HG02885 (cell line): ENCODE measurements at regions not wholly inside any gene's neighbourhood (a gene's known extent, or its start where the extent isn't known, plus 50 kb on each side); places are given as distances from the start of the nearest gene placed in this dataset.

ENCODE experiments used
- ATAC-seq: cut with Tn5 transposase; IDR thresholded peaks from one replicate; pipeline ENCODE4 v1.9.1; 2021; ENCODE audit warnings: mild to moderate bottlenecking; ENCODE audit not compliant: unreplicated experiment, poor library complexity

DNA sequence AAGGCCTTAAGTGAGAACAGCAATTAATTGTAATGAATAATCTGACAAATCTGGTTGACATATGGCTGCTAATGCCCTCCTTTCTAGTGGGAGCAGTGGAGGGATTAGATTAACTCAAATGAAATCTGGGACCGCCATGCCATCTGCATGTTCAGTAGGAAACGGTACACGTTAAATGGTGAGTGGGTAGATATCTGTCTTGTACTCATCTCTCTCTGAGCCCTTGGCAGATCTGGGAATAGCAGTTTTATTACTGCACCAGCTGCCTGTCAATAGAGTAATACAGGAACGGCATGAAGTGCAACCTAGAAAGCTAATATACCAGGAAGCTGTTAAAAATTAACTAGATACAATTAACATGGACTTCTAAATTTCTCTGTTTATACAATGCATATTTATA is 258.8 kb downstream of the GPD2 start:
- ATAC-seq: no peak

DNA sequence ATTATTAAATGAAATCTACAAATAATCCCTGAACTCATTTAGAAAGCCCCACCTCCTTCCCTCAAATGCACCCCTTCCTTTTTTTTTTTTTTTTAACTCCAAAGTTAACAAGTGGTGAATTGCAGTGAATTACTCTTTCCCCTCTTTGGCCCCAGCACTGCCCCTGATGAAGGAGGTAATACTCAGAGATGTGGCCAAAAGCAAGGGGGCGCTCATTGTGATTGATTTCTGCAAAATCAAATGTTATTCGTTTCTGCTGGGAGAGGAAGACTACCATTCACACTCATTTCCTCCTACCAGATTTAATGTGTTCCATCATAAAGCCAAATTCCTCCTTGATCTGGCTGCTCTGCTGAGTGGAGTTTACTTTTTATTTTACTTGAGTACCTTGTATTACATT is 259.4 kb downstream of the GPD2 start:
- ATAC-seq: no peak

DNA sequence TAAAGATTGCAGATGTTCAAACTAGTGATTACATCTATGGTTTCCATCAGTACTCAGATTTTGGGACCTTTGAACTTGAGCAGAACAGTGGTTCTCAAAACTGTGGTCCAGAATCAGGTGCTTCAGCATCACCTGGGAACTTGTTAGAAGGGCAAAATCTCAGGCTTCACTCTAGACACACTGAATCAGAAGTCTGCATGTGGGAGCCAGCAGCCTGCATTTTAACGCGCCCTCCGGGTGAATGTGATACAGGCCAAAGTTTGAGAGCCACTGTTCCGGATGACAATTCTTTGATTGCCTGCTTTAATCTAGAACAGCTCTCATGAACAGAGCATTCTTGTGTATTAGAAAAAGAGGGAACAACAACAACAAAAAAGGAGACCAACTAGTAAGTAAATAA is 261.7 kb downstream of the GPD2 start:
- ATAC-seq: no peak

DNA sequence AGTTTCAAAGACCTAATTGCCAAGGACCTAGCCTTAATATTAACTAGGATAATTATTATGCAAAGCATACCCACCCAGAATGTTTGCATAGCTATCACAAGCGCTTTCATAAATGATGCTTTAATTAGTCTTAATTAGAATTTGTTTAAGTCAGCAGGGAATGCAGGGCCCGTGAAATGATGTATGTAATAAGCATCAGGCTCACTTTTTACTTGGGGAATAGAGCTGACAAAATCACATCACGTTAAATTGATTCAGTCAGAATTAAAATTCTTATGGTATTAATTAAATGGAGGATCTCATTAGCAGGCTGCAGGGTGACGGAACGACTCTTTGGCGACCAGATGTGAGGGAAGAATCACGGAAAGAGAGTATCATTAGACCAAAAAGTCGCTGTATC is 264.5 kb downstream of the GPD2 start:
- ATAC-seq: no peak

DNA sequence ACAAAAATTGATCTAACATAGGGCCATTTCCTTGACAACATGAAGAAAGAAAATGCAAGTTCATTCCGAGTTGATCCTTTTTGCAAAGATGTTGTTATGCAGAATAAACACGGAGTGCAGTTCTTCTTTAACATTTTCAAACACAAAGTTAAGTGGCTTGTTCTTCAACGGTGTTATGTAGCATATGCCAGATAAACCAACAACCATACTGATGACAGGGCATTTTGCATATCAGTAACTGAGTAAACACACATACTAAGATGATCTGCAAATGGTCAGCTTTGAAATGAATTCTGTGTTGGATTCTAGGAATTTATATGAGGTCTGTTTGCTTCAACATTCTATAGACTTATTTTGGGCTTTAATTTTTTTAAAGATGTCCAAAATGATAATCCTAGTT is 266.4 kb downstream of the GPD2 start:
- ATAC-seq: no peak

DNA sequence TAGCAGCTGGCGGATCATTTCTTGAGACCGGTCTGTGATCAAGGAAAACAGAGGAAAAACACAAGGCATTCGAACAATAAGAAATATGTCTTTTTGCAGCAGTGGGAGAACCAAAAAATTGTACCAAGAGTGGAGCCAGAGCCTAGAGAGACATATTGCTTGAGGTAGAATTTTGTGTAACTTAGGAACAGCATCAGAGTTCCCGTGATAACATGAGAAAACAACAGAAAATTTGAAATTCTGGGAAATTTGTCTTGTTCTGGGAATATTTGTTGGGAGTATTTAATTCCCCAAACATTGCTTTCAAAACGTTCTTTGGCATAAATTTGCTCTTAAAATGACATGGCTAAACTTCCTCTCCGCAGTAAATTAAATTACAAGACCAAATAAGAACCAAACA is 267.5 kb downstream of the GPD2 start:
- no peak for ATAC-seq

DNA sequence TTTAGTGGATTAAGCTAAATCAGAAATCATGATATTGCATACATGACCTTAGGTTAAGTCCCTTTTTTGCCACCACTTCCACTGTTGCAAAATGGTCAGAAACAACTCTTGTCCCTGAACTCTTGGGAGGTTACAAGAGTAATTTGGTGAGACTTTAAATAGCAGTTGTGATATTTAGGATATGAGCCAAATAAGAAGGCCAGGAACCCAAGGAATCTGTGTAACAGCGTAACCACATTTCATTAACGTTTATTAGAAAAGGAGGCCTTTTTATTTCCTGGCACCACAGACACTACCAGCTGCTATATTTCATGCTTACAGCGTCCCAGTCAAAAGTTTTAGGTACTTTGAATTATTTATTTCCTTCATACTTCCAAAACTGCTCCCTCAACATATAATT is 268.0 kb downstream of the GPD2 start:
- no peak for ATAC-seq

DNA sequence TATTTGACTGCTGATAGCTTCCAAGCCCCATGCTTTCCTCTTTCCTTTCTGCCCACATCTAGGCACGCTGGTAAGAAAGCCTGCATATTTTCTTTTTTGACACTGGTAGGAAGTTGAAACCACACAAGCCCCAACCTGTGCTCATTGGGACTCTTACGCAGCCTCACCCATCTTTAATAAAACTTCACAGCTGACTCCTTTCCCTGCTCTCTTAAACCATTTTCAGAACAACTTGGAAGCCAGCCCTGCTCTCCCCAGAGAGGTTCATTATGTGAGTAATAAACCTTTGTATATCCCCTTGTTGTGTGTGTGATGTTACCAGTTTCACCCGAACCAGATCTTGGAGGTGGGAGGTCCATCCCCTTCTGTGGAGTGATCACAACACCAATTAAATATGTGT is 268.4 kb downstream of the GPD2 start:
- no peak for ATAC-seq

DNA sequence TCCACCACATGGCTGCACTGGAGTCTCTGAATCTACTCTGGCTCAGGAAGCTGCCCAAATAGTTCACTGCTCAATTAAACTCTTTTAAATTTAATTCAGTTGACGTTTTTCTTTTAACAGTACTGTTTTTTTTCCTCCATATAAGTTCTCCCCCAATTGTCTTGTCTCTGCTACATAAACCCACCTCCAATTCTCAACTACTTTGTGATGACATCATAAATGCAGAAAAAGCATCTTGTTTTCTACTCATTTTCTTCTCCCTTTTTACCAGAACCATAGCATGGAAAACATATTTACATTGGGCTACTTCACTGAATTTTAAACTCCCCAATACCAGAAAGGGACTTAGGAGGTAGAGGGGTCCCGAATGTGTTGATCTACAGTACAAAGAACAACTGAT is 270.4 kb downstream of the GPD2 start:
- ATAC-seq: no peak

DNA sequence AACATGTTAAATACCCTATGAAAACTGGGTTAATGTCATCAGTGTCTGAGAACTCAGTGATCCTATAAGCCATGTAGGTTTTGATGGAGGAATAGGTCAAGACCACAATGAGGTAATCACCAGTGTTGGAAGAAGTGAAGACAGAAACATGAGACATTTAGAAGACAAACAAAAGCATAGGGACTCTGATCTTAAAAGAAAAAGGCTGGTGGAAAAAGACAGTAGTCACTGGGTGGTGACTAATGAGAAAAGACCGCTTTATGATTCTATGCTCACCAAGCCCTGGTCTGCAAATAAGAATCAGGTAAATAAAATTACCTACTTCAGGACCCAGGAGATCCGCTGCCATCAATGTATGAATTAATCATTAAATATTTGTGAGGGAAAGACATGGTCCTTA is 271.9 kb downstream of the GPD2 start:
- no peak for ATAC-seq

DNA sequence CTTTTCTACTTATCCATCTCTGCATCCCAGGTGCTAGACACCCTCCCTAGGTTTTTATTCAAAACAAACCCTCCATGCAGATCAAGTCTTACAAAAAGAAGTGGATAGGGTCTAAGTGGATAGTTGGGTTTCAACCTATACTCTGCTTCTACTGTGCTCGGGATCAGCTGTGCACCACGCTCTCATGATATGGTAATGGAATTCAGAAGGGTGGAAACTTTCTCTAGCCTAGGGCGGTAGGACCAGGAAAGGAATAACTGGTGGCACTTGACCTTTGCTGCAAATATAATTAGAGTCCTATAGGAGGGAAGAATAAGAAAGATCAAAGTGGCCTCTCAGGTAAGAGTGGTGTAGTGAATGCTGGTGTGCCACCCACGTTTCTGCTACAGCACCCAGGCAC is 272.9 kb downstream of the GPD2 start:
- ATAC-seq: no peak

DNA sequence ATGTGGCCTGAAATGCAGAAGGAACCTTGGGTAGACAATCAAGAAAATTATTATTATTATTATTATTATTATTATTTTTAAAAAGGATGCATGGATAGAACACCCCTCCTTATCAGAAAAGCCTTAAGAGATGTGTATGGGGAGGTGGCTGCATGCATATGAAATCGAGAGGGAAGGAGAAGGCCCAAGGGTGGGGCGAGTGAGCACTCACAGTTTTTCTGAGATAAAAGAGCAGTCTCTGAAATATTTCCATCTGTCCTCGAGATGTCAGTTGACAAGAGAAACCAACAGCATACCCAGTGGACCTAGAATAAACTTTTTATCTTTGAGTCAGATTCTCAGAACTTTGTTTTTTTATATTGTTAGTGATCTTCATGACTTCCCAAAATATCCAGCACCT is 282.9 kb downstream of the GPD2 start:
- ATAC-seq: no peak

DNA sequence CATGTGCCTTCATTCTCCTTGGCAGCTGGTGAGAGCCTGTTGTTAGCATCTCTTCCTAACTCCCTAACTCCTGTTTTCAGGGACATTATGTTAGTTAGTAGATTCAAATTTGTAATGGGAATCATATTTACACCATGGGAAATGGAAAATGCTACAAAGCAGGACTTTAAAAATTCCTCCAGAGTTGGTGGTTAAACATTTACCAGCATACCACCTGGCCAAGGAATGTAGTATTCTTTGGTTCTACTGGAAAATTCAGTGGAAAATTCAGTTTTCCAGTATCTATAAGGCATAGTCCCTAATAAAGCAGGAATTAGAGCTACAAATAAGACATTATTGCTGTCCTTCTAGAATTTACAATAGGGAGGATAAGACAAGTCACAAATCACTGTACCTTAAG is 291.7 kb downstream of the GPD2 start:
- no peak for ATAC-seq

DNA sequence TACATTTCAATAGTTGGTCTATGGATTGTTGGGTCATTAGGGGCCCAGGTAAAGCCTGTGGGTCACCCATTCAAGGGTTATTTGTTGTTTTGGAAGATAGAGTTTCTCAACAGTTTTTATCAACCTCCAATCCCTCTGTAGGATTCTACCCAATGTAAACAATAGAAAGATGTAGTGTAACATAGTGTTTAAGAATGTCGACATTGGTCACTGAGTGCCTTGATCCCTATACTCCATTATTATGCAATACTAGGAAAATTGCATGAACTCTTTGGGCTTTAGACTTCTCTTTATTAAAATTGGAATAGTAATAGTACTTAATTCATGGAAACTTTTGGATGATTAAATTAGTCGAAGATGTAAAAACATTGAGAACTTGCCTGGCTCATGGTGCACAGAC is 292.1 kb downstream of the GPD2 start:
- no peak for ATAC-seq

DNA sequence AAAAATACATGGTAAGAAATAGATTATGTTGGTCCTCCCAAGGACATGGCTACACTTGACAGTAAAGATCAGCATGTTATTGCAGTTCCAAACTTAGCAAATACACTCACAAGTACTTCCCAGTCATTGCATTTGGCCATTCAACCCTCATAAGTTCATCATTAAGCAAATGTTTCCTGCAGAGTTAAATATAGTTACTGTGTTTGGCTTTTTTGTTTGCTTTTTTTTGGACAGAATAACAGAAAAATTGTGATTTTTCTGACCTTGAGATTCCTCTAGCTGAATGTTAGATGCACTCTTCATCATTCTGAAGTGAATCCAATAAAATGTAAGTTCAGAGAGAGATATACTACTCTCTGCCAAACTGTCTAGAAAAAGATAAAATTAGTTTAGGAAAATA is 295.3 kb downstream of the GPD2 start:
- no peak for ATAC-seq

DNA sequence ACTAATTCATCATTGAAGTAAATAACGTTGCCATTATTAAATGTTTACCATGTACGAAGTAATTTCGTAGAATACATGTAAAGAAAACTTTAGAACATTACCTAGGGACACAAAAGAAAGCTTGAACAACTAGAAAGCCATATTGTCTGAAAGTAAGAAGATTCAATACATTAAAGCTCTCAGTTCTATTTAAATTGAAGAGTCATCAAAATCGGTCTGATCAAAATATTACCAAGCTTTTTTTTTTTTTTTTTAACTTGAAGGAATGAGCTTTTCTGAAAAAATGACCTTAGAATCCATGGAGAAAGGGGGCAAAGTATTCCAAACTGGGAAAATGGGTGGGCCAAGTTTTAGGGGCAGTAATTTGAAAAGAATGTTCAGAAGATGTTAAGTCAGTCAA is 300.8 kb downstream of the GPD2 start:
- ATAC-seq: no peak

DNA sequence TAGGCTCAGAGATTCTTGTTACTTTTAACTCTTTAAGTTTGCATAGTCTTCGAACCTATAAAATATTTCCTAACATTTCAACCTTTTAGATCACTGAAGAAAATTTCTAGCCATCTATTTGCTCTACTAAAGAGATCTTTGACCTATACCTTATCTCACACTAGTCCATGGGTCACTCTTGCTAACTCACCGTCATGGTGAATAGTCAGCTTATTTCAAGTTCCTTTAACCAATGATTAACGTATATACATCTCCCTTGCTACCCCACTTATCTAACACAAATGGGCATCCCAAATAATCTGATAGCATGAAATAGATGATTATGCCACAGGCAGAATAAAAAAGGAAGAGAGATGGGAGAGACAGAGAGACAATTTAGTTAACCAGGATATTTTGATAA is 303.1 kb downstream of the GPD2 start:
- ATAC-seq: no peak

DNA sequence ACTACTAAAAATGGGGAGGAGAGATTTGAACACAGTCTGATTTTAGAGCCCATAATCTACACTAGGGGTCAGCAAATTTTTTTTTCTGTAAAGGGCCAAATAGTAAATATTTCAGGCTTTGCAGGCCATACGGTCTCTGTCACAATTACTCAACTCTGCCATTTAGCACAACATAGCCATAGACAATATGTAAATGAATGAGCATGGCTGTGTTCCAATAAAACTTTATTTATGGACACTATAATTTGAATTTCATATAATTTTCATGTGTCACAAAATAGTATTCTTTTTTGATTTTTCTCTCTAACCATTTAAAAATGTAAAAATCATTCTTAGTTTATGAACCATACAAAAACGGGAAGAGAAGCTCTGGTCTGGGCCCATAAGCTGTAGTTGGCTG is 309.4 kb downstream of the GPD2 start:
- ATAC-seq: no peak

DNA sequence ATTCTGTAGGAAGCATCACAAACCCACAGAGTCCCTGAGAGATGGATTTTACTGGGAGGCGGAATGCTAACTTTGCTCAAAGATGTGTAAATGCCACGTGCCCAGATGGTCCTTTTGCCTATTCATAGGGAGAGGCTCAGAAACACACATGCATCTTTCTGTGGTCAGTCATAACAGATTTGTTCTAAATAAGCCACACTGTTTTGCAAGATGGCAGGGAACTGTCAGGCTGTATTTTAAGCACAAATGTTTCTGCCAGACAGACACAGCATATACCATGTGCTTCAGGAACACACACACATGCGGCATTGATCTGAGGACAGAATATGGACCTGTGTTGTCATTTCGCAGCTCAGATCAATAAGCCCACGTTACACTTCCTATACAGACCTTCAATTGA is 312.0 kb downstream of the GPD2 start:
- no peak for ATAC-seq

DNA sequence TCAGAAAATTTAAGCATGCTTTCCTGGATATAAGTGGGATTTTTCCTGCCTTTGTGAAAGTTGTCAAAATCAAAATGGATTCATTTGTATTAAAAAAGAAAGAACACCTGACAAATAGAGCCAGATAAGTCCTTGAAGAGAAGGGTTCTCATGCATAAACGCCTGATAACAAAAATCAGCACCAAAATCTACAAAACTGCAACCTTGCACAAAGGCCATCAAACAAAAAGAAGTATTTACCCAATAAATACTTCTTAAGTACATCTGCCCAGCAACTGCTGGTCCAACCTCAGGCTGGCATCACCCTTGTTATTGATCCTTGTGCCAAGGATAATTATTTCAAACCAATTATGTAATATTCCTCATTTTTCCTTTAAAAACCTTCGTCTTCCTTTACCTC is 315.9 kb downstream of the GPD2 start:
- ATAC-seq: no peak

DNA sequence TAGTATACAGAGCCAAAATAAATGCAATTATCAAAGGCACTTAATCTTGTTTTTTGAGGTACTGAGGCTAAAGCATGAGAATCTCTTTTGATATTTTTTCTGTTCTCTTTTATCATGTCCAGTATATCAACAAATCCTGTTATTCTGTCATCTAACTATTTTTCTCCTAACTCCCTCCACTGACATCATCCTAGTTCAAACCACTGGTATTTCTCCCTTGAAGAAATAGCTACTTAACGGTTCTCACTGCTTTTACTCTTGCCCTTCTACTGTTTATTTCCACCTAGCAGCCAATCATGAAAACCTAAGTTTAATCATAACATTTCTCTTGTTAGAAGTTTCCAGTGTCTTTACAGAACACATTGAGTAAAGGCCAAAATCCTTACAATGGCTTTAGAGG is 317.6 kb downstream of the GPD2 start:
- ATAC-seq: no peak

DNA sequence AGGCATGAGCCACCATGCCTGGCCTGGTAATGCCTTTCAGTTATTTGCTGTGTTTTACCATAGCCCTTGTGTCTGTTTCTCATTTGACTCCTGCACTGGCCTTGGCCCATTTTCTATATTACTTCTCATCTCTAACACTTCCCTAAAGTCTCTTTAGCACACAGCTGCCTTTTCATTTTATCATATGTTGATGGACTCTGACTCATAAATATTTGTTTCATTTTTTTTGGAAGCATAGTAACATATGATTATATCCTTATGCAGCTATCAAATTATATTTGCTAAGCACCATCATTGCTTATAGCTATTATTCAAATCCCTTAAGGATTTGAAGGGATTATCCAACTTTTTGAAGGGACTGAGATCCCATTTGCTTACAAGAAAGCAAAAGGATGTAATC is 320.3 kb downstream of the GPD2 start:
- no peak for ATAC-seq

DNA sequence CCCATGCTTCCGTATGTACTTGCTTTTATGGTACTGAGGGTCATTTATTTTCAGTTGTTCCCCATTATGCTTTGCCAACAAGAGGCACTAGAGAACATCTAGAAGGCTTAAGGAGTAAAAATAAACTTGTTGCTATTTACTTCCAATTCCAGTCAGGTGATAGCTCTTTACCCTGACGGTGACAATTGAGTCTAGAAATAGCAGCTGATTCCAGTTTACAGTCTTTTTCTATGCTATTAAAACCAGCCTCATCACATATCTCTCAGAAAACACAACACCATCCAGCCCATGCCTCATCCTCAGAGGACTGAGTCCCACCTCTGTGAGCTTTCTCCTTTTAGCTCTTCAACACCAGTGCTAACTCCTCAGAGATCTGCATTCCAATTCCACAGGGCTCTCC is 327.0 kb downstream of the GPD2 start:
- no peak for ATAC-seq

DNA sequence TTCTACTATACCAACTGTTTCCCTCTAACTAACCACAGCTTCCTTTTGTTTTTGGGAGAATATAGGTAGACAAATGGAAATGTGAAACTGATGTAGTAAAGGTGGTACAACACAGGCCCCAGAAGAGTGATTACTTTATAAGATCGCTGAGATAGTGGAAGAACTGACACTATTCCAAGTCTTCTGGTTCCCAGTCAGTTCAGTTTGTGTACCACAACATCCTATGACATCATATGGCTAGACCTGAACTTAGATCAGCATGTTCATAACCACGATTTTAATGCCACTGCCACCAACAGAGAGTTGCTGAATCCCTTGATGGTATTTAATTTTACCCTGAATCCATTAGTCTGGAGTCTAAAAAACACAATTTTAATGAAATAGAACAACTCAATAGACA is 328.9 kb downstream of the GPD2 start:
- no peak for ATAC-seq
